ENCODE measurements at regions not wholly inside any gene's neighbourhood (a gene's known extent, or its start where the extent isn't known, plus 50 kb on each side); places are given as distances from the start of the nearest gene placed in this dataset.

DNA sequence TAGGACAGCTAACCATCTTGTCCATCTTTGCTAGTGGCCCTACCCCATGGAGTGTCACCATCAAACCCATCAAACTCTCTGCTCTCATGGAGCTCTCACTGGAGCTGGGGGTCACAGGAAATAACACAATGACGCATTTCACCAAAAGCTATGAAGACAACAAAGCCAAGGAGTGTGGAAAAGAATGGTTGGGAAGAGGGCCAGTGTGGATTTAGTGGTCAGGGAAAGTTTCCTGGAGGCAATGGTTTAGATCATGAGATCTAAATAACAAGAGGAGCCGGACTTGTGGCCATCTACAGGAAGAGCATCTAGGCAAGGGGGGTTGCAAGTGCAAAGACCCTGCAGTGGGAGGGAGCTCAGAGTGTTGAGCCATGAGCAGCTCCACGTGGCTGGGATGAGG, 189.5 kb downstream of the BMP7 start:
- Histone ChIP-seq H3K9me3 (ENCODE audit: control insufficient read depth, insufficient read depth, low read length) (peaks cover 14% of the 10 kb centered on the region), H3K4me2 (ENCODE audit: low read length) (no peak overlapping the region)
- TF ChIP-seq, protein P1, sequence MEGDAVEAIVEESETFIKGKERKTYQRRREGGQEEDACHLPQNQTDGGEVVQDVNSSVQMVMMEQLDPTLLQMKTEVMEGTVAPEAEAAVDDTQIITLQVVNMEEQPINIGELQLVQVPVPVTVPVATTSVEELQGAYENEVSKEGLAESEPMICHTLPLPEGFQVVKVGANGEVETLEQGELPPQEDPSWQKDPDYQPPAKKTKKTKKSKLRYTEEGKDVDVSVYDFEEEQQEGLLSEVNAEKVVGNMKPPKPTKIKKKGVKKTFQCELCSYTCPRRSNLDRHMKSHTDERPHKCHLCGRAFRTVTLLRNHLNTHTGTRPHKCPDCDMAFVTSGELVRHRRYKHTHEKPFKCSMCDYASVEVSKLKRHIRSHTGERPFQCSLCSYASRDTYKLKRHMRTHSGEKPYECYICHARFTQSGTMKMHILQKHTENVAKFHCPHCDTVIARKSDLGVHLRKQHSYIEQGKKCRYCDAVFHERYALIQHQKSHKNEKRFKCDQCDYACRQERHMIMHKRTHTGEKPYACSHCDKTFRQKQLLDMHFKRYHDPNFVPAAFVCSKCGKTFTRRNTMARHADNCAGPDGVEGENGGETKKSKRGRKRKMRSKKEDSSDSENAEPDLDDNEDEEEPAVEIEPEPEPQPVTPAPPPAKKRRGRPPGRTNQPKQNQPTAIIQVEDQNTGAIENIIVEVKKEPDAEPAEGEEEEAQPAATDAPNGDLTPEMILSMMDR (IDR thresholded peaks at IDR 0.05; ENCODE audit: low read depth, low read length, poor library complexity, severe bottlenecking), result no peak
- TF ChIP-seq EZH2phosphoT487 (IDR thresholded peaks at IDR 0.05; ENCODE audit: borderline replicate concordance, low read length), result no peak

DNA sequence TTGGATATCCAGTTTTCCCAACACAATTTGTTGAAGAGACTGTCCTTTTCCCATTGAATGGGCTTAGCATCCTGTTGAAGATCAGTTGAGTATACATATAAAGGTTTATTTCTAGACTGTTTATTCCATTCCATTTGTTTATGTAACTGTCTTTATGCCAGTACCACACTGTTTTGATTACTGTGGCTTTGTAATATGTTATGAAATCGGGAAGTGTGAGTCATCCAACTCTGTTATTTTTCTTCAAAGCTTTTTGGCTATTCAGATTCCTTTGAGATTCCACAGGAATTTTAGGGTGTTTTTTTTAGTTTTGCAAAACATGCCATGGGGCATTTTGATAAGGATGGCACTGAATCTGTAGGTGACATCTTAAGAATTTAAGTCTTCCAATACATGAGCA, 188.3 kb downstream of the BMP7 start:
- no peak for TF ChIP-seq EZH2phosphoT487 (IDR thresholded peaks at IDR 0.05; ENCODE audit: borderline replicate concordance, low read length)
- TF ChIP-seq, protein P1 (IDR thresholded peaks at IDR 0.05; ENCODE audit: low read depth, low read length, poor library complexity, severe bottlenecking), result no peak

More for the DNA sequence above, 189.5 kb downstream of the BMP7 start:
- Histone ChIP-seq H3K79me2 (ENCODE audit: control insufficient read depth, low read length) (no peaks in the 10 kb centered on the region), H3F3A (ENCODE audit: control insufficient read depth, insufficient read depth) (no peaks in the 10 kb centered on the region), H3K27me3 (ENCODE audit: control insufficient read depth, low read length) (peaks cover 18% of the 10 kb centered on the region), H3K36me3 (ENCODE audit: control insufficient read depth, low read length) (no peaks in the 10 kb centered on the region), H3K4me1 (ENCODE audit: control insufficient read depth, low read length) (no peaks in the 10 kb centered on the region), H3K9me2 (replicated peaks; ENCODE audit: control insufficient read depth, low read length) (no peaks in the 10 kb centered on the region), H3K4me3 (ENCODE audit: low read length) (no peak overlapping the region), H4K20me1 (ENCODE audit: control insufficient read depth, insufficient read depth, low read depth, low read length) (no peaks in the 10 kb centered on the region), H3K27ac (ENCODE audit: low read depth, low read length) (no peak overlapping the region)

DNA sequence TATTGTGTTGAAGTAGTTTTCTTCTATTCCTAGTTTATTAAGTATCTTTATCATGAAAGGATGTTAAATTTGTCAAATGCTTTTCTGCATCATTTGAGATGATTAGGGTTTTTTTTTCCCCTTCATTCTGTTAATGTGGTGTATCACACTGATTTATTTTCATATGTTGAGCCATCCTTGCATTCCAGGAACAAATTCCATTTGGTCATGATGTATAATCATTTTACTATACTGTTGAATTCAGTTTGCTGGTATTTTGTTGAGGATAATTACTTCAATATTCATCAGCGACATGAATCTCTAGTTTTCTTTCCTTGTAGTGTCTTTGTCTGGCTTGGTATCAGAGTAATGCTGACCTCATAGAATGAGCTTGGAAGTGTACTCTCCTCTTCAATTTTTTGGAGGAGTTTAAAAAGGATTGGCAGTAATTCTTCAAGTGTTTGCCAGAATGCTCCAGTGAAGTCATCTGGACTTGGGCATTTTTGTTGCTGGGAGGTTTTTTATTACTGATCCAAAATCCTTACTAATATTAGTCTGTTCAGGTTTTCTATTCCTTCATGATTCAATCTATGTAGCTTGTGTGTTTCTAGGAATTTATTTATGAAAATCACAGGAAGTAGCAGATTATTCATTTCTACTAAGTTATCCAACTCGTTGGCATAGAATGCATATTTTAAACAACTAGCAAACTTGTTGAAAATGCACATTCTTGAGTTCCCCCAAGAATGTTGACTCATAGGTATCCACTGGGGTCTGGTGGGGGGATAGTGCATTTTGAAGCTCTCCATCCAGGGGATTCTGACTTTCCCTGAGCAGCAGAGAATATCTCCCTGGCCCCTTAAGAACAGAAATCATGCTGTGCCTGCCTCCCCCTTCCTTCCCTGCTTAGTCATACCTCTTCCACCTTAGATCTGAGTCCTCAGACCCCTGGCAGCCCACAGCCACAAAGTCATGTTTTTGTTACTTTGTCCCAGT, 187.1 kb downstream of the BMP7 start:
- no peak overlapping the region for H3K4me2 ChIP-seq (ENCODE audit: low read length)
- H3K79me2 ChIP-seq (ENCODE audit: control insufficient read depth, low read length), result no peaks in the 10 kb centered on the region
- H3K27ac ChIP-seq (ENCODE audit: low read depth, low read length), result no peak overlapping the region
- no peaks in the 10 kb centered on the region for H4K20me1 ChIP-seq (ENCODE audit: control insufficient read depth, insufficient read depth, low read depth, low read length)
- no peaks in the 10 kb centered on the region for H3F3A ChIP-seq (ENCODE audit: control insufficient read depth, insufficient read depth)
- no peaks in the 10 kb centered on the region for H3K36me3 ChIP-seq (ENCODE audit: control insufficient read depth, low read length)
- TF ChIP-seq EZH2phosphoT487 (IDR thresholded peaks at IDR 0.05; ENCODE audit: borderline replicate concordance, low read length), result no peak
- TF ChIP-seq, protein P1 (IDR thresholded peaks at IDR 0.05; ENCODE audit: low read depth, low read length, poor library complexity, severe bottlenecking), result no peak
- H3K4me1 ChIP-seq (ENCODE audit: control insufficient read depth, low read length), result no peaks in the 10 kb centered on the region
- peaks cover 7% of the 10 kb centered on the region; the same call in 1 of the 2 replicates for H3K27me3 ChIP-seq (ENCODE audit: control insufficient read depth, low read length)
- H3K4me3 ChIP-seq (ENCODE audit: low read length), result no peak overlapping the region
- peaks cover 14% of the 10 kb centered on the region for H3K9me3 ChIP-seq (ENCODE audit: control insufficient read depth, insufficient read depth, low read length)
- no peaks in the 10 kb centered on the region for H3K9me2 ChIP-seq (replicated peaks; ENCODE audit: control insufficient read depth, low read length)

More for the DNA sequence above, 188.3 kb downstream of the BMP7 start:
- Histone ChIP-seq H3K9me2 (replicated peaks; ENCODE audit: control insufficient read depth, low read length) (no peaks in the 10 kb centered on the region), H3K27ac (ENCODE audit: low read depth, low read length) (no peak overlapping the region), H3K4me2 (ENCODE audit: low read length) (no peak overlapping the region), H3K4me1 (ENCODE audit: control insufficient read depth, low read length) (no peaks in the 10 kb centered on the region), H3K36me3 (ENCODE audit: control insufficient read depth, low read length) (no peaks in the 10 kb centered on the region), H3F3A (ENCODE audit: control insufficient read depth, insufficient read depth) (no peaks in the 10 kb centered on the region), H3K79me2 (ENCODE audit: control insufficient read depth, low read length) (no peaks in the 10 kb centered on the region), H4K20me1 (ENCODE audit: control insufficient read depth, insufficient read depth, low read depth, low read length) (no peaks in the 10 kb centered on the region), H3K27me3 (ENCODE audit: control insufficient read depth, low read length) (peaks cover 10% of the 10 kb centered on the region; the same call in 1 of the 2 replicates), H3K9me3 (ENCODE audit: control insufficient read depth, insufficient read depth, low read length) (peaks cover 14% of the 10 kb centered on the region), H3K4me3 (ENCODE audit: low read length) (no peak overlapping the region)
